GM12872 (cell line): ENCODE measurements at regions not wholly inside any gene's neighbourhood (a gene's known extent, or its start where the extent isn't known, plus 50 kb on each side); places are given as distances from the start of the nearest gene placed in this dataset.

Experiments used
- CTCF ChIP-seq: IDR thresholded peaks from 3 replicates; pipeline ENCODE4 v1.5.1; 2011; ENCODE audit warnings: low read depth, mild to moderate bottlenecking, low read length, moderate library complexity; ENCODE audit not compliant: insufficient read depth

- TF ChIP-seq CTCF, result no peak
These were observed 724.6 kb upstream of the SORCS1 start for GRCh38 chr10:107889105-107889504.

GRCh38 chr10:107880185-107880584 is 715.7 kb upstream of the SORCS1 start:
- TF ChIP-seq CTCF, result no peak

GRCh38 chr10:107873007-107873406 is 708.5 kb upstream of the SORCS1 start:
- TF ChIP-seq CTCF, result no peak

GRCh38 chr10:107865691-107866090 is 701.2 kb upstream of the SORCS1 start:
- no peak for TF ChIP-seq CTCF

- no peak for TF ChIP-seq CTCF
These were observed 694.6 kb upstream of the SORCS1 start for GRCh38 chr10:107859065-107859464.

- no peak for TF ChIP-seq CTCF
These were observed 691.5 kb upstream of the SORCS1 start for GRCh38 chr10:107856047-107856315.

GRCh38 chr10:107855301-107856046 is 691.0 kb upstream of the SORCS1 start:
- no peak for TF ChIP-seq CTCF
